ENCODE measurements at regions not wholly inside any gene's neighbourhood (a gene's known extent, or its start where the extent isn't known, plus 50 kb on each side); places are given as distances from the start of the nearest gene placed in this dataset.

DNA sequence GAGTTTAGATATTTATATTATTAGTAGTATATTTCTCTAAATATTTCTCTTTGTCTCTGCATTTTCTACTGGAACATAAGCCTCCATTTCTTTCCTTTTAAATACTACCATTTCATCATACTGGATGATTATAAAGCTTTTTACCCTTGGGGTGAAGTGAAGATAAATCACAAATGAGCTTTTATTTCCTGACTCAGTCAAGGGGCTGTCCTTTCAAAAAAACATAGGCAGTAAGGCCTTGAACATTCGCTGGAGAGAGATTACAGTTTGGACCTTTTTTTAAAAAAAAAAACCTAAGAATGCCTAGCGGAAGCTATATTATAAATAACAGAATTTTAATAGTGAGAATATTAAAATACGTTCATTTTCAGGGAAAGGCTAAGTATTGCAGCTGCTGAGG is 268.8 kb upstream of the PCDH9 start:
- Histone ChIP-seq H3K36me3 (ENCODE audit: control insufficient read depth, insufficient read depth, low read length) (no peaks in the 10 kb centered on the region), H3K27me3 (ENCODE audit: control insufficient read depth, insufficient read depth, low read length) (no peaks in the 10 kb centered on the region), H3K4me3 (ENCODE audit: low read depth, low read length) (no peak overlapping the region)
- DNase-seq (ENCODE audit: low read depth), result no peak
- TF ChIP-seq, protein P1, sequence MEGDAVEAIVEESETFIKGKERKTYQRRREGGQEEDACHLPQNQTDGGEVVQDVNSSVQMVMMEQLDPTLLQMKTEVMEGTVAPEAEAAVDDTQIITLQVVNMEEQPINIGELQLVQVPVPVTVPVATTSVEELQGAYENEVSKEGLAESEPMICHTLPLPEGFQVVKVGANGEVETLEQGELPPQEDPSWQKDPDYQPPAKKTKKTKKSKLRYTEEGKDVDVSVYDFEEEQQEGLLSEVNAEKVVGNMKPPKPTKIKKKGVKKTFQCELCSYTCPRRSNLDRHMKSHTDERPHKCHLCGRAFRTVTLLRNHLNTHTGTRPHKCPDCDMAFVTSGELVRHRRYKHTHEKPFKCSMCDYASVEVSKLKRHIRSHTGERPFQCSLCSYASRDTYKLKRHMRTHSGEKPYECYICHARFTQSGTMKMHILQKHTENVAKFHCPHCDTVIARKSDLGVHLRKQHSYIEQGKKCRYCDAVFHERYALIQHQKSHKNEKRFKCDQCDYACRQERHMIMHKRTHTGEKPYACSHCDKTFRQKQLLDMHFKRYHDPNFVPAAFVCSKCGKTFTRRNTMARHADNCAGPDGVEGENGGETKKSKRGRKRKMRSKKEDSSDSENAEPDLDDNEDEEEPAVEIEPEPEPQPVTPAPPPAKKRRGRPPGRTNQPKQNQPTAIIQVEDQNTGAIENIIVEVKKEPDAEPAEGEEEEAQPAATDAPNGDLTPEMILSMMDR (IDR thresholded peaks at IDR 0.05; ENCODE audit: insufficient read depth, low read length, poor library complexity, severe bottlenecking), result no peak

- TF ChIP-seq, protein P1 (IDR thresholded peaks at IDR 0.05; ENCODE audit: insufficient read depth, low read length, poor library complexity, severe bottlenecking), result no peak
- no peaks in the 10 kb centered on the region for H3K36me3 ChIP-seq (ENCODE audit: control insufficient read depth, insufficient read depth, low read length)
- H3K4me3 ChIP-seq (ENCODE audit: low read depth, low read length), result no peak overlapping the region
- no peak for DNase-seq (ENCODE audit: low read depth)
- no peaks in the 10 kb centered on the region for H3K27me3 ChIP-seq (ENCODE audit: control insufficient read depth, insufficient read depth, low read length)
Measured at GRCh38 chr13:67493835-67494234, 263.7 kb upstream of the PCDH9 start.

DNA sequence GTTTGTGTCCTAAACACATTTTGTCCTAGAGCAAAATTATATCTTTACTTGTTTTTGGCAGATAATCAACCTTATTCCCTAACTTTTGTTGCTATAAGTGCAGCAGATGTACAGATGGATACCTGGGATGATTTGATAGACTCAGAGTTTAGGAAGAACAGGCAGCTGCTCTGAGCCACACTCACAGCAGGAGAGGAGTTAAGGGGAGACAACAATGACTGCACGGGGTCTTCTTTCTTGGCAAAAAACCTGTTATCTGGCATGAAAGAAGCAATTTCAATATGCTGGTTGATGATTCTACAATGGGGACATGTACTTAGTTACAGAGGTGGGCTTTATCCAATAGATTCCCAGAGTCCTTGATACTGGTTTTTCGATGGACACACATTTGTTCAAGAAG is 258.9 kb upstream of the PCDH9 start:
- DNase-seq (ENCODE audit: low read depth), result no peak
- TF ChIP-seq, protein P1 (IDR thresholded peaks at IDR 0.05; ENCODE audit: insufficient read depth, low read length, poor library complexity, severe bottlenecking), result no peak

GRCh38 chr13:67481445-67481844 is 251.3 kb upstream of the PCDH9 start:
- TF ChIP-seq, protein P1 (IDR thresholded peaks at IDR 0.05; ENCODE audit: insufficient read depth, low read length, poor library complexity, severe bottlenecking), result no peak
- no peaks in the 10 kb centered on the region for H3K27me3 ChIP-seq (ENCODE audit: control insufficient read depth, insufficient read depth, low read length)
- DNase-seq (ENCODE audit: low read depth), result no peak
- no peak overlapping the region for H3K4me3 ChIP-seq (ENCODE audit: low read depth, low read length)
- H3K36me3 ChIP-seq (ENCODE audit: control insufficient read depth, insufficient read depth, low read length), result no peaks in the 10 kb centered on the region

More for the DNA sequence above, 258.9 kb upstream of the PCDH9 start:
- Histone ChIP-seq H3K27me3 (ENCODE audit: control insufficient read depth, insufficient read depth, low read length) (no peaks in the 10 kb centered on the region), H3K4me3 (ENCODE audit: low read depth, low read length) (no peak overlapping the region), H3K36me3 (ENCODE audit: control insufficient read depth, insufficient read depth, low read length) (no peaks in the 10 kb centered on the region)

GRCh38 chr13:67474115-67474514 is 244.0 kb upstream of the PCDH9 start:
- H3K36me3 ChIP-seq (ENCODE audit: control insufficient read depth, insufficient read depth, low read length), result no peaks in the 10 kb centered on the region
- no peaks in the 10 kb centered on the region for H3K27me3 ChIP-seq (ENCODE audit: control insufficient read depth, insufficient read depth, low read length)
- H3K4me3 ChIP-seq (ENCODE audit: low read depth, low read length), result no peak overlapping the region
- DNase-seq (ENCODE audit: low read depth), result no peak
- TF ChIP-seq, protein P1 (IDR thresholded peaks at IDR 0.05; ENCODE audit: insufficient read depth, low read length, poor library complexity, severe bottlenecking), result no peak

GRCh38 chr13:67469623-67470022 is 239.5 kb upstream of the PCDH9 start:
- H3K36me3 ChIP-seq (ENCODE audit: control insufficient read depth, insufficient read depth, low read length), result no peaks in the 10 kb centered on the region
- no peak for DNase-seq (ENCODE audit: low read depth)
- H3K27me3 ChIP-seq (ENCODE audit: control insufficient read depth, insufficient read depth, low read length), result no peaks in the 10 kb centered on the region
- no peak overlapping the region for H3K4me3 ChIP-seq (ENCODE audit: low read depth, low read length)
- TF ChIP-seq, protein P1 (IDR thresholded peaks at IDR 0.05; ENCODE audit: insufficient read depth, low read length, poor library complexity, severe bottlenecking), result no peak
